H9 (cell line): ENCODE measurements at regions not wholly inside any gene's neighbourhood (a gene's known extent, or its start where the extent isn't known, plus 50 kb on each side); places are given as distances from the start of the nearest gene placed in this dataset.

Source experiments
- DNase-seq: peaks from one replicate; pipeline ENCODE4 v3.0.0-alpha.2; 2017
- H2AFZ ChIP-seq: one replicate; pipeline ENCODE4 v1.6.1; 2013; ENCODE audit warnings: mild to moderate bottlenecking, low read length, control low read depth, moderate library complexity
- H2AK5ac ChIP-seq: 2 replicates; pipeline ENCODE4 v1.6.1; 2013; ENCODE audit warnings: low read length, control low read depth, mixed read lengths; ENCODE audit not compliant: insufficient read length
- H2BK120ac ChIP-seq: one replicate; pipeline ENCODE4 v1.6.1; 2013; ENCODE audit warnings: low read depth, mild to moderate bottlenecking, low read length, control low read depth, inconsistent platforms; ENCODE audit not compliant: poor library complexity, severe bottlenecking
- H2BK12ac ChIP-seq: 2 replicates; pipeline ENCODE4 v1.6.1; 2013; ENCODE audit warnings: low read length, control low read depth, mixed read lengths, low read depth; ENCODE audit not compliant: insufficient read length
- H2BK15ac ChIP-seq: 2 replicates; pipeline ENCODE4 v1.6.1; 2013; ENCODE audit warnings: low read depth, low read length, control low read depth
- H2BK20ac ChIP-seq: one replicate; pipeline ENCODE4 v1.6.1; 2013; ENCODE audit warnings: low read depth, mild to moderate bottlenecking, low read length, control low read depth, inconsistent platforms; ENCODE audit not compliant: poor library complexity, severe bottlenecking
- H2BK5ac ChIP-seq: 2 replicates; pipeline ENCODE4 v1.6.1; 2013; ENCODE audit warnings: low read length, control low read depth, mixed read lengths; ENCODE audit not compliant: insufficient read length
- H3K14ac ChIP-seq: 2 replicates; pipeline ENCODE4 v1.6.1; 2013; ENCODE audit warnings: low read length, control low read depth; ENCODE audit not compliant: insufficient read depth
- H3K18ac ChIP-seq: 2 replicates; pipeline ENCODE4 v1.6.1; 2013; ENCODE audit warnings: low read depth, mild to moderate bottlenecking, mixed read lengths, low read length, control low read depth; ENCODE audit not compliant: insufficient read length
- H3K23ac ChIP-seq: 2 replicates; pipeline ENCODE4 v1.6.1; 2013; ENCODE audit warnings: low read length, control low read depth, mixed read lengths, low read depth; ENCODE audit not compliant: insufficient read length
- H3K23me2 ChIP-seq: 2 replicates; pipeline ENCODE4 v1.6.1; 2013; ENCODE audit warnings: low read depth, mild to moderate bottlenecking, mixed read lengths, low read length, control low read depth; ENCODE audit not compliant: insufficient read length, poor library complexity, severe bottlenecking
- H3K27ac ChIP-seq: 2 replicates; pipeline ENCODE4 v1.5.1; 2013; ENCODE audit warnings: low read length, control low read depth, mixed read lengths, low read depth; ENCODE audit not compliant: insufficient read length
- H3K27me3 ChIP-seq: 2 replicates; pipeline ENCODE4 v1.6.1; 2013; ENCODE audit warnings: low read length, control low read depth, inconsistent platforms; ENCODE audit not compliant: insufficient read depth
- H3K4ac ChIP-seq: 2 replicates; pipeline ENCODE4 v1.6.1; 2013; ENCODE audit warnings: low read depth, mild to moderate bottlenecking, control low read depth, inconsistent platforms, low read length, moderate library complexity
- H3K4me1 ChIP-seq: 2 replicates; pipeline ENCODE4 v1.6.1; 2013; ENCODE audit warnings: low read length, control low read depth, inconsistent platforms; ENCODE audit not compliant: insufficient read depth
- H3K4me2 ChIP-seq: 2 replicates; pipeline ENCODE4 v1.6.1; 2013; ENCODE audit warnings: low read length, control low read depth, mixed read lengths; ENCODE audit not compliant: insufficient read length, insufficient read depth
- H3K56ac ChIP-seq: 2 replicates; pipeline ENCODE4 v1.6.1; 2013; ENCODE audit warnings: low read depth, mild to moderate bottlenecking, mixed read lengths, low read length, control low read depth; ENCODE audit not compliant: insufficient read length
- H3K79me1 ChIP-seq: 2 replicates; pipeline ENCODE4 v1.6.1; 2013; ENCODE audit warnings: low read depth, mild to moderate bottlenecking, moderate library complexity, low read length, control low read depth, inconsistent platforms; ENCODE audit not compliant: insufficient read depth, poor library complexity, severe bottlenecking
- H3K79me2 ChIP-seq: 2 replicates; pipeline ENCODE4 v1.6.1; 2013; ENCODE audit warnings: low read length, control low read depth, inconsistent platforms; ENCODE audit not compliant: insufficient read depth
- H3K9ac ChIP-seq: 2 replicates; pipeline ENCODE4 v1.6.1; 2013; ENCODE audit warnings: low read length, control low read depth, mixed read lengths; ENCODE audit not compliant: insufficient read length; ENCODE audit errors: extremely low read depth
- H3K9me3 ChIP-seq: one replicate; pipeline ENCODE4 v1.6.1; 2013; ENCODE audit warnings: low read depth, low read length, inconsistent platforms; ENCODE audit not compliant: control insufficient read depth
- H3T11ph ChIP-seq: one replicate; pipeline ENCODE4 v1.6.1; 2013; ENCODE audit warnings: mild to moderate bottlenecking, low read length, control low read depth, inconsistent platforms
- H4K20me1 ChIP-seq: one replicate; pipeline ENCODE4 v1.6.1; 2013; ENCODE audit not compliant: control insufficient read depth, insufficient read length, insufficient read depth
- H4K5ac ChIP-seq: 2 replicates; pipeline ENCODE4 v1.6.1; 2013; ENCODE audit warnings: low read depth, mild to moderate bottlenecking, mixed read lengths, low read length, control low read depth; ENCODE audit not compliant: insufficient read length
- H4K8ac ChIP-seq: replicated peaks from 2 replicates; pipeline ENCODE4 v1.6.1; 2013; ENCODE audit warnings: low read length, control low read depth, mixed read lengths, low read depth; ENCODE audit not compliant: insufficient read length
- H4K91ac ChIP-seq: 2 replicates; pipeline ENCODE4 v1.6.1; 2013; ENCODE audit warnings: low read depth, mild to moderate bottlenecking, moderate library complexity, mixed read lengths, low read length, control low read depth; ENCODE audit not compliant: insufficient read length
- H3K27ac Mint-ChIP-seq, 3 experiments: 2 replicates in 2 of 3; 3 replicates in 1 of 3; pipeline ENCODE4 v1.8.0; 2020 to 2021; ENCODE audit warnings: mixed read lengths in 3 of 3, mild to moderate bottlenecking in 1 of 3, moderate library complexity in 1 of 3
- H3K27me3 Mint-ChIP-seq: 2 replicates; pipeline ENCODE4 v1.8.0; 2021; ENCODE audit warnings: low read depth, mild to moderate bottlenecking, moderate library complexity, mixed read lengths
- H3K36me3 Mint-ChIP-seq, 3 experiments: 2 replicates in 2 of 3; 3 replicates in 1 of 3; pipeline ENCODE4 v1.8.0; 2020 to 2021; ENCODE audit warnings: low read depth in 3 of 3, mixed read lengths in 3 of 3; ENCODE audit not compliant: insufficient read depth in 1 of 3
- H3K4me1 Mint-ChIP-seq, 2 experiments: 2 replicates each; pipeline ENCODE4 v1.8.0; 2020; ENCODE audit warnings: mixed read lengths in 2 of 2
- H3K4me3 Mint-ChIP-seq, 2 experiments: 2 replicates in 1 of 2; 3 replicates in 1 of 2; pipeline ENCODE4 v1.8.0; 2020 to 2021; ENCODE audit warnings: mild to moderate bottlenecking in 2 of 2, mixed read lengths in 2 of 2, moderate library complexity in 1 of 2
- H3K9me3 Mint-ChIP-seq, 2 experiments: 2 replicates in 1 of 2; 3 replicates in 1 of 2; pipeline ENCODE4 v1.8.0; 2020; ENCODE audit warnings: mild to moderate bottlenecking in 2 of 2, mixed read lengths in 2 of 2, moderate library complexity in 1 of 2
- CTCF ChIP-seq: fragments of 200-600 bp; sonication (generic); conservative IDR thresholded peaks from 3 replicates; pipeline ENCODE4 v1.8.0; 2021; ENCODE audit warnings: antibody characterized with exemption, mild to moderate bottlenecking

- no peak overlapping the region for H3K4ac ChIP-seq
Observed at GRCh38 chr5:125326150-125326510, 579.7 kb upstream of the ZNF608 start.

More at GRCh38 chr5:125326150-125326510, 579.7 kb upstream of the ZNF608 start:
- Histone ChIP-seq H3K79me1 (no peaks in the 10 kb centered on the region), H3K18ac (no peak overlapping the region), H3K56ac (no peak overlapping the region), H2BK120ac (no peak overlapping the region), H4K8ac (no peak overlapping the region), H3K4me1 (no peaks in the 10 kb centered on the region; the same call in 1 of the 2 replicates), H3K23ac (no peak overlapping the region), H3K27me3 (no peaks in the 10 kb centered on the region), H3K23me2 (no peaks in the 10 kb centered on the region), H2AFZ (no peak overlapping the region), H2BK12ac (no peak overlapping the region), H4K5ac (no peak overlapping the region), H3K4me2 (no peak overlapping the region), H3K9me3 (no peaks in the 10 kb centered on the region), H4K20me1 (no peaks in the 10 kb centered on the region), H3K79me2 (no peaks in the 10 kb centered on the region), H2BK5ac (no peak overlapping the region), H2BK20ac (no peak overlapping the region), H3K27ac (no peak overlapping the region), H3K9ac (no peak overlapping the region), H3K14ac (no peak overlapping the region), H2BK15ac (no peak overlapping the region), H3T11ph (no peak overlapping the region), H2AK5ac (no peak overlapping the region), H4K91ac (no peak overlapping the region)
- no peaks in the 10 kb centered on the region; a peak in 1 of 7 replicates for H3K36me3 Mint-ChIP-seq
- DNase-seq: no peak
- 0 out of 7 replicates have a peak overlapping the region, but pooled peaks of 1 of the 3 experiments have one; percentile 59 for H3K27ac Mint-ChIP-seq
- peaks cover 36 to 39% of the 10 kb centered on the region in 2 experiments for H3K4me1 Mint-ChIP-seq
- H3K9me3 Mint-ChIP-seq: no peaks in the 10 kb centered on the region; a peak in 1 of 5 replicates
- no peak for TF ChIP-seq CTCF
- H3K27me3 Mint-ChIP-seq: no peaks in the 10 kb centered on the region
- no peak overlapping the region for H3K4me3 Mint-ChIP-seq
